ENCODE measurements at regions not wholly inside any gene's neighbourhood (a gene's known extent, or its start where the extent isn't known, plus 50 kb on each side); places are given as distances from the start of the nearest gene placed in this dataset.

DNA sequence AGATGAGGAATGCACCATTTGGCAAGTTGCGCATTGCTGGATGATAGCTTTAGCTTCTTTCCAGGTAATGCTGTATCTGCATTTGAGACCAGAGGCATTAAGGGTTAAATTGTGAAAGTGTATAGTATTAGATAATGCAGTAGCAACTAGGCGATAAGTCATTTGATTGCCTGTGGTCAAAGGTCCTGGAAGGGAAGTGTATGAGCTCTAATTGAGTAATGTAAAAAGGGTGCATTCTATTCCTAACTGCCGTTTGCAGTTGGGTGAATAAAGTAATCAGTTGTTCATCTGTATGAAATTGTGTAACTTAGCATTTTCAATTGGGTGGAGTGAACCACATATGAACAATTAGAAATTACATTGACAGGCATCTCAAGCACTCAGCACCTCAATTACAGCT is 54.5 kb upstream of the WDR1 start:
- WGBS, 2 donors, result 58 to 70% methylated on average over 3 of the region's 3 CpGs
- TF ChIP-seq, protein P1, sequence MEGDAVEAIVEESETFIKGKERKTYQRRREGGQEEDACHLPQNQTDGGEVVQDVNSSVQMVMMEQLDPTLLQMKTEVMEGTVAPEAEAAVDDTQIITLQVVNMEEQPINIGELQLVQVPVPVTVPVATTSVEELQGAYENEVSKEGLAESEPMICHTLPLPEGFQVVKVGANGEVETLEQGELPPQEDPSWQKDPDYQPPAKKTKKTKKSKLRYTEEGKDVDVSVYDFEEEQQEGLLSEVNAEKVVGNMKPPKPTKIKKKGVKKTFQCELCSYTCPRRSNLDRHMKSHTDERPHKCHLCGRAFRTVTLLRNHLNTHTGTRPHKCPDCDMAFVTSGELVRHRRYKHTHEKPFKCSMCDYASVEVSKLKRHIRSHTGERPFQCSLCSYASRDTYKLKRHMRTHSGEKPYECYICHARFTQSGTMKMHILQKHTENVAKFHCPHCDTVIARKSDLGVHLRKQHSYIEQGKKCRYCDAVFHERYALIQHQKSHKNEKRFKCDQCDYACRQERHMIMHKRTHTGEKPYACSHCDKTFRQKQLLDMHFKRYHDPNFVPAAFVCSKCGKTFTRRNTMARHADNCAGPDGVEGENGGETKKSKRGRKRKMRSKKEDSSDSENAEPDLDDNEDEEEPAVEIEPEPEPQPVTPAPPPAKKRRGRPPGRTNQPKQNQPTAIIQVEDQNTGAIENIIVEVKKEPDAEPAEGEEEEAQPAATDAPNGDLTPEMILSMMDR (IDR thresholded peaks at IDR 0.05), result no peak
- no peak for DNase-seq
- no peak for ATAC-seq
- Histone ChIP-seq H3K4me3 (no peak overlapping the region), H3K9me3 (no peaks in the 10 kb centered on the region), H3K36me3 (no peaks in the 10 kb centered on the region), H3K27ac (no peak overlapping the region), H3K27me3 (no peaks in the 10 kb centered on the region), H3K4me1 (peaks cover 9 to 38% (median 29%) of the 10 kb centered on the region in 9 donors)
- intact Hi-C loops (cut with DNase I), result no loop called here

DNA sequence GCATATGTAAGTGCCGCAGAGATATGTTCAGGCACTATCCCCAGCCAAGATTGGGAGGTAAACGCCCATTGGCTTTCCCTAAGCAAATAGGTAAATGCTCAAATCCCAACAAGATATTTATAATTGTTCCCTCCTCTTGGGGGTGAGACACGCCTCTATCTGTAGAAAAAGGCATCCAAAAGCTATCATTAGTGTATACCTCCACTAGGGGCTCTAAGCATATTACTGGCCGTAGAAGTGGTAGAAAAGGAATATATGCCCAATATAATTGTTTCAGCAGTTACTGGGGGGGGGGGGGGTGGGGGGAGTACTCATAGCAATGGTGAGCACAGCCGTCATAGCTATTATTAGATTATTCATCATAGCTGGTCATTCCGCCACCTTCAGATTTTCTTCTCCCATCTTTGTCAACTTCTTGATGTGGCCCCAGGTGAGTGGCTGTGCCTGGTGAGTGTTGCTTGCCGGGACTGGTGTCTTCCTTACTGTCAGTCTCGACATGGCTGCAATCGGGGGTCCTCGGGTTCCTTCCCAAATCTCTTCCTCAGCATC is 53.3 kb upstream of the WDR1 start:
- H3K36me3 ChIP-seq, result no peaks in the 10 kb centered on the region
- no peak for ATAC-seq
- 92 to 94% methylated on average over 10 of the region's 10 CpGs for WGBS, 2 donors
- intact Hi-C loops (cut with DNase I), result no loop called here
- DNase-seq, result no peak
- peaks cover 9 to 32% (median 28%) of the 10 kb centered on the region in 9 donors for H3K4me1 ChIP-seq
- no peak overlapping the region for H3K4me3 ChIP-seq
- H3K27me3 ChIP-seq, result no peaks in the 10 kb centered on the region
- H3K9me3 ChIP-seq, result no peaks in the 10 kb centered on the region
- TF ChIP-seq, protein P1 (IDR thresholded peaks at IDR 0.05), result no peak
- no peak overlapping the region for H3K27ac ChIP-seq

DNA sequence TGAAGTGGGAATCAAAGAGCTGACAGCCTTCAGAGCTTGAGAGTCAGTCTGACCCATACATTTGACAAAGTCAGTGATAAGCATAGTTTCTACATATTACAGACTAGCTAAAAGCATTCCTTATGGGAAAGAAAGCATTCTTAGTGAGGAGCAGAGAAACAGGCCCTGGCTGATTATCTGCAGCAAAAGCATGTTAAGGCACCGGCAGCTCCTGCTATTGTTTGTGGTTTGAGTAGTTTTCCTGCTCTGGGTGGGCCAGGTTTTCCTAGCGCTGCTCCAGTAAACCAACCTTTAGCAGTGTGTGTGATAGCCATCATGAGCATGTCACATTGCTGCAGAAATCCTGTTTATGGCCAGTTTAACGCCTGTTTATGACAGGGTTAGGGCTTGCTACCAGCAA is 51.6 kb upstream of the WDR1 start:
- Histone ChIP-seq H3K27ac (no peak overlapping the region), H3K4me3 (no peak overlapping the region), H3K27me3 (peaks cover 0 to 3% (median 0%) of the 10 kb centered on the region in 7 donors), H3K36me3 (no peaks in the 10 kb centered on the region), H3K4me1 (peaks cover 2 to 22% (median 16%) of the 10 kb centered on the region in 9 donors), H3K9me3 (no peaks in the 10 kb centered on the region)
- TF ChIP-seq, protein P1 (IDR thresholded peaks at IDR 0.05), result no peak
- intact Hi-C loops (cut with DNase I), result no loop called here
- no peak for DNase-seq
- 43 to 49% methylated on average over 3 of the region's 3 CpGs for WGBS, 2 donors
- ATAC-seq, result no peak

DNA sequence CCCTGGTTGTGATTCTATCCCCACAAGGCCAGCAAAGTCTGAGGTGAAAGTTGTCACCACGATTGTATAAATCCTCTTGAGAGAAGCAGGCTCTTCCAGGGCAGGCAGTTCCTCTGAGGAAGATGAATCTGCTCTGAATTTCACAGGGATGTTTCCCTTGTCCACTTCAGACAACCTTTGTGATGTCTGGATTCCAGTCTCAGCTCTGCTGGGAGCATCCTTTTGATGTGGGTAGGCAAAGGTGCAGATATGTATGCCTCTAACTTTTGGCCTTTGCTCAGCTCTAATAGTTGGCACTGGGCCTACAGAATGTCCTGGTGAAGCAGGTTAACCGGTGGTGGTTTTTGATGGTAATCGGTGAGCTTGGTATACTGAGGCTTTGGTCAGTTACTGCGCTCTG is 50.6 kb upstream of the WDR1 start:
- Histone ChIP-seq H3K4me3 (no peak overlapping the region), H3K36me3 (no peaks in the 10 kb centered on the region), H3K27me3 (peaks cover 0 to 3% (median 0%) of the 10 kb centered on the region in 7 donors), H3K4me1 (peaks cover 0 to 13% (median 6%) of the 10 kb centered on the region in 9 donors), H3K27ac (no peak overlapping the region), H3K9me3 (no peaks in the 10 kb centered on the region)
- 64 to 69% methylated on average over 4 of the region's 4 CpGs for WGBS, 2 donors
- TF ChIP-seq, protein P1 (IDR thresholded peaks at IDR 0.05), result no peak
- ATAC-seq (no peak), DNase-seq (no peak)
- intact Hi-C loops (cut with DNase I), result loop anchor here in 1 of 10 donors (2.0 kb wide), 1 partner anchor 236 kb away; no protein-coding TSS in a partner anchor
